ENCODE measurements at regions not wholly inside any gene's neighbourhood (a gene's known extent, or its start where the extent isn't known, plus 50 kb on each side); places are given as distances from the start of the nearest gene placed in this dataset.

- Histone ChIP-seq H3K9me1 (ENCODE audit: control insufficient read depth, extremely low read depth, insufficient read depth, low read length) (no peaks in the 10 kb centered on the region), H3K9me3 (ENCODE audit: control insufficient read depth, low read depth, low read length) (no peaks in the 10 kb centered on the region), H3K4me3 (ENCODE audit: control insufficient read depth in 2 of 3, extremely low read depth in 1 of 3, insufficient read depth in 2 of 3, low read depth in 1 of 3, low read length in 3 of 3) (no peak overlapping the region), H2AFZ (ENCODE audit: control insufficient read depth, low read length) (no peak overlapping the region), H4K20me1 (ENCODE audit: control insufficient read depth, extremely low read depth, insufficient read depth, low read length) (no peaks in the 10 kb centered on the region), H3K9ac (ENCODE audit: control insufficient read depth, extremely low read depth, insufficient read depth, low read length) (no peak overlapping the region), H3K36me3 (ENCODE audit: control insufficient read depth in 2 of 2, extremely low read depth in 1 of 2, insufficient read depth in 2 of 2, low read length in 2 of 2) (no peaks in the 10 kb centered on the region), H3K27ac (ENCODE audit: control insufficient read depth, insufficient read depth, low read length) (no peak overlapping the region), H3K4me2 (ENCODE audit: control insufficient read depth, extremely low read depth, insufficient read depth, low read depth, low read length) (no peak overlapping the region), H3K4me1 (ENCODE audit: control insufficient read depth, extremely low read depth, insufficient read depth, low read length) (no peaks in the 10 kb centered on the region), H3K79me2 (ENCODE audit: control insufficient read depth, insufficient read depth, low read length) (no peaks in the 10 kb centered on the region), H3K27me3 (ENCODE audit: control insufficient read depth, extremely low read depth, insufficient read depth, low read length) (no peaks in the 10 kb centered on the region)
- dilution Hi-C loops (cut with MboI; ENCODE audit: extremely low pct_ligation_motif_present, low sequenced_read_pairs) = no loop called here
- no peak for DNase-seq (ENCODE audit: low read depth, low spot score)
- TF ChIP-seq CTCF (optimal IDR thresholded peaks at IDR 0.05 in 1 of 3, IDR thresholded peaks at IDR 0.05 in 1 of 3, conservative IDR thresholded peaks at IDR 0.05 in 1 of 3; ENCODE audit: extremely low read depth in 1 of 3, insufficient read depth in 2 of 3, low read length in 3 of 3) = peak in 1 of 3 experiments; percentile 28
- TF ChIP-seq EZH2 (IDR thresholded peaks at IDR 0.05; ENCODE audit: low read length) = no peak
- FAIRE-seq = no peak
Measured at GRCh38 chr2:6526093-6526824, 339.4 kb downstream of the CMPK2 start.

- Histone ChIP-seq H3K4me2 (ENCODE audit: control insufficient read depth, extremely low read depth, insufficient read depth, low read depth, low read length) (no peak overlapping the region), H3K27ac (ENCODE audit: control insufficient read depth, insufficient read depth, low read length) (no peak overlapping the region), H4K20me1 (ENCODE audit: control insufficient read depth, extremely low read depth, insufficient read depth, low read length) (no peaks in the 10 kb centered on the region), H3K36me3 (ENCODE audit: control insufficient read depth in 2 of 2, extremely low read depth in 1 of 2, insufficient read depth in 2 of 2, low read length in 2 of 2) (no peaks in the 10 kb centered on the region), H3K9me1 (ENCODE audit: control insufficient read depth, extremely low read depth, insufficient read depth, low read length) (no peaks in the 10 kb centered on the region), H2AFZ (ENCODE audit: control insufficient read depth, low read length) (no peak overlapping the region), H3K4me3 (ENCODE audit: control insufficient read depth in 2 of 3, extremely low read depth in 1 of 3, insufficient read depth in 2 of 3, low read depth in 1 of 3, low read length in 3 of 3) (no peak overlapping the region), H3K9me3 (ENCODE audit: control insufficient read depth, low read depth, low read length) (no peaks in the 10 kb centered on the region), H3K79me2 (ENCODE audit: control insufficient read depth, insufficient read depth, low read length) (no peaks in the 10 kb centered on the region), H3K27me3 (ENCODE audit: control insufficient read depth, extremely low read depth, insufficient read depth, low read length) (no peaks in the 10 kb centered on the region), H3K9ac (ENCODE audit: control insufficient read depth, extremely low read depth, insufficient read depth, low read length) (no peak overlapping the region), H3K4me1 (ENCODE audit: control insufficient read depth, extremely low read depth, insufficient read depth, low read length) (no peaks in the 10 kb centered on the region)
- no peak for TF ChIP-seq CTCF (optimal IDR thresholded peaks at IDR 0.05 in 1 of 3, IDR thresholded peaks at IDR 0.05 in 1 of 3, conservative IDR thresholded peaks at IDR 0.05 in 1 of 3; ENCODE audit: extremely low read depth in 1 of 3, insufficient read depth in 2 of 3, low read length in 3 of 3)
- TF ChIP-seq EZH2 (IDR thresholded peaks at IDR 0.05; ENCODE audit: low read length) = no peak
- dilution Hi-C loops (cut with MboI; ENCODE audit: extremely low pct_ligation_motif_present, low sequenced_read_pairs) = no loop called here
- FAIRE-seq (no peak), DNase-seq (ENCODE audit: low read depth, low spot score) (no peak)
Measured at GRCh38 chr2:6531304-6531703, 334.4 kb downstream of the CMPK2 start.
